Lung (tissue), 11 donors: ENCODE measurements at regions not wholly inside any gene's neighbourhood (a gene's known extent, or its start where the extent isn't known, plus 50 kb on each side); places are given as distances from the start of the nearest gene placed in this dataset.

Experiments used
- ATAC-seq: fragments of 200-7000 bp; cut with Tn5 transposase; one replicate; pipeline ENCODE4 v1.9.1; 2020; ENCODE audit warnings: moderate number of reproducible peaks; ENCODE audit not compliant: insufficient read depth, low FRiP score
- DNase-seq, 3 donors: peaks; one replicate each; pipeline ENCODE4 v3.0.0-alpha.2; 2013 to 2017
- H3K27ac ChIP-seq, 2 donors: one replicate each; pipeline ENCODE4 v1.5.1; 2013; ENCODE audit warnings: mild to moderate bottlenecking in 2 of 2, moderate library complexity in 2 of 2, control low read depth in 1 of 2, inconsistent platforms in 1 of 2, low read depth in 1 of 2, low read length in 1 of 2
- H3K27me3 ChIP-seq, 3 donors: one replicate each; pipeline ENCODE4 v1.5.1; 2013; ENCODE audit warnings: low read length in 2 of 3; ENCODE audit not compliant: control insufficient read depth in 3 of 3, insufficient read depth in 3 of 3
- H3K36me3 ChIP-seq, 4 donors: one replicate each; pipeline ENCODE4 v1.5.1; 2013; ENCODE audit warnings: low read length in 4 of 4, mild to moderate bottlenecking in 1 of 4, moderate library complexity in 1 of 4; ENCODE audit not compliant: control insufficient read depth in 4 of 4, insufficient read depth in 4 of 4
- H3K4me1 ChIP-seq, 5 donors: one replicate each; pipeline ENCODE4 v1.5.1; 2013; ENCODE audit warnings: low read length in 5 of 5, mild to moderate bottlenecking in 2 of 5, moderate library complexity in 1 of 5; ENCODE audit not compliant: control insufficient read depth in 5 of 5, insufficient read depth in 5 of 5
- H3K4me3 ChIP-seq: one replicate; pipeline ENCODE4 v1.5.1; 2013; ENCODE audit warnings: mild to moderate bottlenecking, control low read depth, moderate library complexity
- H3K9ac ChIP-seq, 2 donors: one replicate each; pipeline ENCODE4 v1.5.1; 2013; ENCODE audit warnings: low read length in 2 of 2, control low read depth in 1 of 2; ENCODE audit not compliant: insufficient read depth in 1 of 2
- H3K9me3 ChIP-seq, 4 donors: one replicate each; pipeline ENCODE4 v1.5.1; 2013; ENCODE audit warnings: low read length in 3 of 4, mild to moderate bottlenecking in 1 of 4, moderate library complexity in 1 of 4; ENCODE audit not compliant: control insufficient read depth in 4 of 4, insufficient read depth in 3 of 4
- WGBS, 2 donors: extraction: QIAGEN DNeasy Blood & Tissue Kit; methylation state at CpG; one replicate each; pipeline ENCODE4 v1.1.7; 2013; 5-methylcytosine and 5-hydroxymethylcytosine counted together
- TF ChIP-seq, protein P1 (sequence below): IDR thresholded peaks from 2 replicates; pipeline ENCODE4 v1.5.1; 2012; ENCODE audit warnings: mild to moderate bottlenecking; ENCODE audit errors: control extremely low read depth, extremely low read depth
- donor health status: control.
- donor health status: control.
- donor health status: Bipolar disorder and iron deficiency.
- donor health status: healthy.
- donor health status: DM: yes; HTN: yes; CAD: no.

DNA sequence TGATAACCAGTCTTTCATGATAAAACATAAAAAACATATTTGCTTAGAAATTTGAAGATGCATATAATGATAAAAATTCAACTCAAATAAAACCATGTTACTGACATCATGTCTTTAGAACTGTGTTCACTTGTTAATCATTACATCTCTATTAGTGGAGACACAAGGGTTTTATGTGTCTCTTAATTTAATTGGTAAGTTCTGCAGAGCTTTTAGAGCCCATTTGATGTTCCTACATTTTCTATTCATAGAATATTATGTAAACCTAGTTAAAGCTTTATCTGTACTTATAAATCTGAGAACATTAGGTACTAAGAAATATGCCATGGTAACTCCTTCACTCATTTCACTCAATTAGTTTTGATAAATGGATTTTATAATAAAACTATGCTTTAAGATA, 285.4 kb downstream of the SLCO4C1 start:
- H3K27me3 ChIP-seq = no peaks in the 10 kb centered on the region
- no peaks in the 10 kb centered on the region for H3K36me3 ChIP-seq
- no peak overlapping the region for H3K9ac ChIP-seq
- no peak overlapping the region for H3K27ac ChIP-seq
- no peak for ATAC-seq
- H3K9me3 ChIP-seq = no peaks in the 10 kb centered on the region
- TF ChIP-seq, protein P1, sequence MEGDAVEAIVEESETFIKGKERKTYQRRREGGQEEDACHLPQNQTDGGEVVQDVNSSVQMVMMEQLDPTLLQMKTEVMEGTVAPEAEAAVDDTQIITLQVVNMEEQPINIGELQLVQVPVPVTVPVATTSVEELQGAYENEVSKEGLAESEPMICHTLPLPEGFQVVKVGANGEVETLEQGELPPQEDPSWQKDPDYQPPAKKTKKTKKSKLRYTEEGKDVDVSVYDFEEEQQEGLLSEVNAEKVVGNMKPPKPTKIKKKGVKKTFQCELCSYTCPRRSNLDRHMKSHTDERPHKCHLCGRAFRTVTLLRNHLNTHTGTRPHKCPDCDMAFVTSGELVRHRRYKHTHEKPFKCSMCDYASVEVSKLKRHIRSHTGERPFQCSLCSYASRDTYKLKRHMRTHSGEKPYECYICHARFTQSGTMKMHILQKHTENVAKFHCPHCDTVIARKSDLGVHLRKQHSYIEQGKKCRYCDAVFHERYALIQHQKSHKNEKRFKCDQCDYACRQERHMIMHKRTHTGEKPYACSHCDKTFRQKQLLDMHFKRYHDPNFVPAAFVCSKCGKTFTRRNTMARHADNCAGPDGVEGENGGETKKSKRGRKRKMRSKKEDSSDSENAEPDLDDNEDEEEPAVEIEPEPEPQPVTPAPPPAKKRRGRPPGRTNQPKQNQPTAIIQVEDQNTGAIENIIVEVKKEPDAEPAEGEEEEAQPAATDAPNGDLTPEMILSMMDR = no peak
- no peak for DNase-seq
- H3K4me3 ChIP-seq = no peak overlapping the region
- no peaks in the 10 kb centered on the region for H3K4me1 ChIP-seq

DNA sequence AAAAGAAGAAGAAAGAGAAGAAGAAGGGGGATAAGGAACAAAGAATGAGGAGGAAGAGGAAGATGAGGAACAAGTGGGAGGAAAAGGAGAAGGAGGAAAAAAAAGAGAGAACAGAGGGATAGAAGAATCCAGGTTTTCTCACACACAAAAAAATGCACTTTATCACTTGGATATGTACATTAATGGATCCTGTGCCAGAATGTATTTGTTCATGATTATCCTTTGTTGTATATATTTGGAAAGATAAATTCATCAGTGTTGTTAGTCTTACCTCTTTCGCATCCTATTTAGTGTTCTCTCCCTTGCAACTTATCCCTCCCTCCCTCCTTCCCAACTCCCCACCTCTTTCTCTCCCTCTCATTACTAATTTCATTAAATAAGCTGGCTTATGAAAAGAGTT, 298.8 kb downstream of the SLCO4C1 start:
- Histone ChIP-seq H3K27ac (no peak overlapping the region), H3K36me3 (no peaks in the 10 kb centered on the region), H3K27me3 (no peaks in the 10 kb centered on the region), H3K9me3 (no peaks in the 10 kb centered on the region), H3K4me3 (no peak overlapping the region), H3K4me1 (no peaks in the 10 kb centered on the region), H3K9ac (no peak overlapping the region)
- DNase-seq (no peak), ATAC-seq (no peak)
- WGBS, 2 donors = 97 to 100% methylated on average over 1 of the region's 1 CpG
- TF ChIP-seq, protein P1 = no peak

DNA sequence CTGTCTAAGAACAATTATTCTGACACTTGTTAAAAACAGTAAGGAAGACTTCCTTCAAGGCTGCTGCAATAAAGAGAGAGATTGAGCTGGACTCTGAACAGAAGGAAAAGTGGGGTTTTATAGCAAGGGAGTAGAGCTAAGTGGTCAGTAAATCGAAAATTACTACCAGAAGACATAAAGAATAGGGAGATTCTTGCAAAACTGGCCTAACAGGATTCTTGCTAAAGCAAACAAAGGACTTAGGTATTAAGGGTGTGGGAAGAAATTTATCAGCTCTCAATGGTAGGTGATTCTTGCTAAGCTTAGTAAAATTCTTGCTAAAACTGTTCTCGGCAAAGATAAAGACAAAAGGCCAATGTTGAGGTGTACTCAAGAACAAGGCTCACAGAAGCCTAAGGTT, 300.5 kb downstream of the SLCO4C1 start:
- WGBS, 2 donors = 62 to 65% methylated on average over 2 of the region's 2 CpGs
- no peaks in the 10 kb centered on the region for H3K4me1 ChIP-seq
- H3K9me3 ChIP-seq = no peaks in the 10 kb centered on the region
- no peak overlapping the region for H3K4me3 ChIP-seq
- H3K27ac ChIP-seq = no peak overlapping the region
- DNase-seq = peak in 2 of 3 donors; percentile 47 to 70
- TF ChIP-seq, protein P1 = no peak
- no peak overlapping the region for H3K9ac ChIP-seq
- H3K27me3 ChIP-seq = no peaks in the 10 kb centered on the region
- ATAC-seq = no peak
- H3K36me3 ChIP-seq = no peaks in the 10 kb centered on the region

DNA sequence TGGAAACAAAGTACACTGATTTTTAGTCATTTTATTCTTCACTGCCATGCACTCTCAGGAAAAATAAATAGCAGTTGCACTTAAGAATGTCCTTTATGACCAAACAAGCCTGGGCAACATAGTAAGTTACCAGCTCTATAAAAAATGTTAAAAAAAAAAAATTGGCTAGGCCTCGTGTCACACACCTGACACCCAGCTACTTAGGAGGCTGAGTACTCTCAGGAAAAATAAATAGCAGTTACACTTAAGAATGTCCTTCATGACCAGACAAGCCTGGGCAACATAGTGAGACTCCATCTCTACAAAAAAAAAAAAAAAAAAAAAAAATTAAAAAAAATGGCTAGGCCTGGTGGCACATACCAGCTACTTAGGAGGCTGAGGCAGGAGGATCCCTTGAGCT, 304.6 kb downstream of the SLCO4C1 start:
- Histone ChIP-seq H3K9ac (no peak overlapping the region), H3K36me3 (no peaks in the 10 kb centered on the region), H3K4me1 (no peaks in the 10 kb centered on the region), H3K27ac (no peak overlapping the region), H3K4me3 (no peak overlapping the region), H3K27me3 (no peaks in the 10 kb centered on the region), H3K9me3 (no peaks in the 10 kb centered on the region)
- no peak for DNase-seq
- no peak for ATAC-seq
- TF ChIP-seq, protein P1 = no peak
- 54 to 63% methylated on average over 1 of the region's 1 CpG for WGBS, 2 donors
